T47D (cell line): ENCODE measurements at regions not wholly inside any gene's neighbourhood (a gene's known extent, or its start where the extent isn't known, plus 50 kb on each side); places are given as distances from the start of the nearest gene placed in this dataset.
"Not testable (repeated sequence)": the region's sequence is repeated elsewhere in the genome, so short reads cannot be mapped to it uniquely, and the experiment has no call there.

Experiments used
- DNase-seq, 2 experiments: peaks; one replicate each; pipeline versions ENCODE4 v3.0.0 to v3.0.0-alpha.2; 2011 to 2012; ENCODE audit warnings: low read depth in 1 of 2, low spot score in 1 of 2
- JUND ChIP-seq: IDR thresholded peaks from 2 replicates; pipeline ENCODE4 v1.6.1; 2012; ENCODE audit warnings: low read depth
- in situ Hi-C: cut with HindIII; loops from 2 replicates; pipeline ENCODE4 v1.10.0; 2016; ENCODE audit warnings: low sequenced_read_pairs, low pct_unique_long_range_greater_than_20kb

- no peak for TF ChIP-seq JUND
- DNase-seq, result no peak
- in situ Hi-C loops, result no loop called here
Measured at GRCh38 chr17:13117616-13118015, 99.8 kb upstream of the ELAC2 start.

GRCh38 chr17:13114601-13115031 is 96.8 kb upstream of the ELAC2 start:
- DNase-seq, result peak; percentile 18 to 65
- in situ Hi-C loops, result no loop called here
- no peak for TF ChIP-seq JUND

GRCh38 chr17:13113821-13114525 is 96.1 kb upstream of the ELAC2 start:
- no peak for TF ChIP-seq JUND
- DNase-seq, result peak in 1 of 2 experiments; percentile 24
- in situ Hi-C loops, result no loop called here

GRCh38 chr17:13107676-13108235 is 89.9 kb upstream of the ELAC2 start:
- no peak for TF ChIP-seq JUND
- DNase-seq, result no peak
- in situ Hi-C loops, result no loop called here

- DNase-seq, result no peak
- TF ChIP-seq JUND, result no peak
- in situ Hi-C loops, result no loop called here
Measured at GRCh38 chr17:13106171-13106570, 88.3 kb upstream of the ELAC2 start.

GRCh38 chr17:13104576-13104975 is 86.7 kb upstream of the ELAC2 start:
- TF ChIP-seq JUND, result no peak
- DNase-seq, result no peak
- in situ Hi-C loops, result no loop called here

- in situ Hi-C loops, result no loop called here
- DNase-seq, result no peak
- no peak for TF ChIP-seq JUND
Measured at GRCh38 chr17:13102477-13102876, 84.7 kb upstream of the ELAC2 start.

- in situ Hi-C loops, result no loop called here
- DNase-seq, result no peak
- TF ChIP-seq JUND, result no peak
Measured at GRCh38 chr17:13099926-13100325, 82.1 kb upstream of the ELAC2 start.

GRCh38 chr17:13099089-13099735 is 81.4 kb upstream of the ELAC2 start:
- in situ Hi-C loops, result no loop called here
- TF ChIP-seq JUND, result no peak
- no peak for DNase-seq

- DNase-seq, result no peak
- no peak for TF ChIP-seq JUND
- in situ Hi-C loops, result no loop called here
Measured at GRCh38 chr17:13096291-13096690, 78.5 kb upstream of the ELAC2 start.

- in situ Hi-C loops, result not testable (repeated sequence)
Measured at GRCh38 chr17:13092010-13092409, 74.2 kb upstream of the ELAC2 start.

GRCh38 chr17:13088666-13089065 is 70.8 kb upstream of the ELAC2 start:
- no peak for TF ChIP-seq JUND
- DNase-seq, result no peak
- in situ Hi-C loops, result no loop called here

More at GRCh38 chr17:13092010-13092409, 74.2 kb upstream of the ELAC2 start:
- not testable (repeated sequence) for DNase-seq

- TF ChIP-seq JUND, result no peak
- in situ Hi-C loops, result no loop called here
- no peak for DNase-seq
Measured at GRCh38 chr17:13087802-13088201, 70.0 kb upstream of the ELAC2 start.
